ENCODE measurements at regions not wholly inside any gene's neighbourhood (a gene's known extent, or its start where the extent isn't known, plus 50 kb on each side); places are given as distances from the start of the nearest gene placed in this dataset.
"Not testable (repeated sequence)": the region's sequence is repeated elsewhere in the genome, so short reads cannot be mapped to it uniquely, and the experiment has no call there.

DNA sequence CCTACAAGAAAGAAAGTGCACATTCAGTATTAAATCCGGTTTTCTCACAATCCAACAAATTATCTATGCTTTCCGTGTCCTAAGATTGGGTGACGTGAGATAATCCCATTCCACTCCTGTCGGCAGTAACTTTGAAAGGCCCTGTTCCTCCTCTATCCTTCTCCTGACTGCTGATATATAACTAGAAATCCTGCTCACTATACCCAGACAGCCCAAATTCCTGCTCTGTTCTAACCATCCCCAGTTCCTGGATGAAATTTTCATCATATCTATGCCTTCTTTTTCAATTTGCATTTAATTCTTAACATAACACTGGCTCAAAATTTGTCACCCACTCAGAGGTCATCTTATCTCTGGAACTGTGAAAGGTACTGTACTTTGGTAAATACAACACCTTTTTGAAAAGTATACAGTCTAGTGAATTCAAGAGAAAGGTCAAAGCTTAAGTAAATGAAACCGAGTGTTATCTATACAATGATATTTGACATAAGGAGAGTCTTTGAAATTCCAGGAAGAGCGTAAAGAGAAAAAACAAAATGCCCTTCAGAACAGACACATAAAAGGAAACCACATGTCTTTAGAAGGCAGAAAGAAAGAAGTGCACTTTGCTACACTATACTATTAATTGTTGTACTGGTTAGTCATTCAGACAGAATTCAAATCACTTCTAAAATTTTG is 200.5 kb upstream of the NEGR1 start:
- no peaks in the 10 kb centered on the region for H3K4me1 Mint-ChIP-seq
- H3K4me3 Mint-ChIP-seq, result no peak overlapping the region
- H3K27me3 Mint-ChIP-seq, result no peaks in the 10 kb centered on the region
- no peak overlapping the region for H3K27ac Mint-ChIP-seq
- no peak for ATAC-seq
- no peaks in the 10 kb centered on the region for H3K36me3 Mint-ChIP-seq
- H3K9me3 Mint-ChIP-seq, result peaks cover 6% of the 10 kb centered on the region

DNA sequence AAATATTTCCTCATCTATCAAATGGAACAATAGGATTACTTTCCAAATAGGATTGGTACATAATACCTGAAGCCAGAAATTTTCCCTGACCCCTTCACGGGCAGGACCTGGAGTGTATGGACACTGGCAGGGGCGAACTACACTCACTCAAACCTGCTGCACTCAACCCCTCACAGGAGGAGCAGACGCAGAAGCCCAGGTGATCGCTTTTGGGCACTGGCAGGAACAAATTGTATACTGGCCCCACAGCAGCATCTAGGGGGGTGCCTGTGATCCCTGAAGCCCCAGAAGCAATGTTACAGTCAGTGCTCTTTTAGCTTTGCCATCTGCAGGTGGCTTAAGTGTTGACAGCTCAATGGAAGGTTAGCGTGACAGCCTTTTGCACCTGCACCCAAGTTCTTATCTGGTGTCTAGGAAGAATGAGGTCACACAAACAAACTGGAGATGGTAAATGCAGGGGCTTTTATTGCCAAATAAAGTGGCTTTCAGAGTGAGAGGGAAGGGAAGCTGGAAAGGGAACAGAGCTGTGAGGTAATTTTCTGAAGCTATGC is 199.2 kb upstream of the NEGR1 start:
- Mint-ChIP-seq H3K9me3 (peaks cover 6% of the 10 kb centered on the region), H3K27ac (no peak overlapping the region), H3K4me3 (no peak overlapping the region), H3K36me3 (no peaks in the 10 kb centered on the region), H3K27me3 (no peaks in the 10 kb centered on the region), H3K4me1 (no peaks in the 10 kb centered on the region)
- no peak for ATAC-seq

DNA sequence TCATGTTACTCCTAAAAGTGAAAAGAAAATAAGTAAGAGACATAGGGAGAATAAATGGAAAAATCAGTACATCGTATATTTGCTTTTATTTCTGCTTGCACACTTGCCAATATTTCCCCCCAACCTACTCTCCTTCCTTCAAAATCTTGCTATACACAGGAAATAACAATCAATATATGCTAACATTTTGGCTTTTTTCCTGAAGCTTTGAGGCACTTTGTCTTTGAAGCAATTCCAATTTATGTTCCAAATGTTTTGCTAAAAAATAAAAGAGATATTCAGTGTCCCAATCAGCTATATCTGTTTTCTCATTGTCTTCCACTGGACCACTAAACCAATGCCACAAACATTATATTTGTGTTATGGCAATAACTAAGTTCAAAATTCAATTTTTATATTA is 184.0 kb upstream of the NEGR1 start:
- H3K4me3 Mint-ChIP-seq, result no peak overlapping the region
- H3K27me3 Mint-ChIP-seq, result no peaks in the 10 kb centered on the region
- H3K36me3 Mint-ChIP-seq, result no peaks in the 10 kb centered on the region
- no peak for ATAC-seq
- peaks cover 5% of the 10 kb centered on the region for H3K9me3 Mint-ChIP-seq
- no peaks in the 10 kb centered on the region for H3K4me1 Mint-ChIP-seq
- no peak overlapping the region for H3K27ac Mint-ChIP-seq

DNA sequence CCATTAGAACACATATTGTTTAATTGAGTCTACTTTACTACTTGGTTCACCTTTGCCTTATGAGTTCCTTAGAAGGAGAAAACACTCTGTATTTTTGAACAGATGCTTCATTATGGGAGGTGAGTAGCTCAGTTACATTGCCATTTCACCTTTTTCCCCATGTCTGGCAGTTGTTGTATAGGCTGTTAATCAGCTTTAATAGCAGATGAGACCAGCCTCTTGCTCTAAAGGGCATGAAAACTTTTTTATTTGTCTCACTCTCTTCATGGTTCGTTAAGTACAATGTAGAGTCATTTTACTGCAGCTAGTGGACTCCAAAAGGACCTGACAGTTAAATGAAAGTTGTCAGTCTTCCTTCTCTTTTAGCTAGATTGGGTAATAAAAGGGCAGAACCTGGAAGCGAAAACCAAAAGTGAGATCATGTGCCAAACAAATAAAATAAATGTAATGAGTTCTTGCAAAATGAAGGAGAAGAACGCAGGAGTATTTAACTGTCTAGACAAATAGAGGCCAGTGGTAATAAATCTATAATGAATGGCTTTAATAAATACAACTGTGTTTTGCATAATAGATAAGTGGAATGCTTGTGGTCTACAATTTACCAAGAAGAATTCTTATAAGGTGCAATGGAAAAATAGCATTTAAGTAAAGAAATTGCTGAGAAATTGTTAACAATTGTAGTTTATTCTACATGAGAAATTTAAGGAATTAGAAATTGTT is 180.0 kb upstream of the NEGR1 start:
- no peaks in the 10 kb centered on the region for H3K27me3 Mint-ChIP-seq
- H3K36me3 Mint-ChIP-seq, result no peaks in the 10 kb centered on the region
- no peak for ATAC-seq
- no peak overlapping the region for H3K4me3 Mint-ChIP-seq
- no peaks in the 10 kb centered on the region for H3K9me3 Mint-ChIP-seq
- no peak overlapping the region for H3K27ac Mint-ChIP-seq
- no peaks in the 10 kb centered on the region for H3K4me1 Mint-ChIP-seq

- ATAC-seq, result no peak
- H3K27ac Mint-ChIP-seq, result no peak overlapping the region
- no peaks in the 10 kb centered on the region for H3K4me1 Mint-ChIP-seq
- no peaks in the 10 kb centered on the region for H3K27me3 Mint-ChIP-seq
- H3K36me3 Mint-ChIP-seq, result no peaks in the 10 kb centered on the region
- no peak overlapping the region for H3K4me3 Mint-ChIP-seq
- no peaks in the 10 kb centered on the region for H3K9me3 Mint-ChIP-seq
These were observed 159.9 kb upstream of the NEGR1 start for GRCh38 chr1:72442262-72442661.

DNA sequence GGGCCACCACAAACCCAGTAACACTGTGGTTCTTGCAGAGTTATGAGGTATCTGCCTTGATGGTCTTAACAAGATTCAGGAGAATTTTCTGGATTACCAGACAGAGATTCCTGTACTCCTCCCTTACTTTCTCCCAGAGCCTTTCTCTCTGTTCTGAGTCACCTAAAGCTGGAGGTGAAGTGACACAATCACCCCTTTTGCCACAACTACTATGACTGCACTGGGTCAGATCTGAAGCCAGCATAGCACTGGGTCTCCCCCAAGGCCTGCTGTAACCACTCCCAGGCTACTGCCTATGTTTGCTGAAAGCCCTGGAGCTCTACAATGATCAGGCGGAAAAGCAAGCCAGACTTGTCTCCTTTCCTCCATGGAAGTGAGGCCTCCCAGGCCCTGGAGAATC is 156.7 kb upstream of the NEGR1 start:
- Mint-ChIP-seq H3K36me3 (no peaks in the 10 kb centered on the region), H3K4me1 (no peaks in the 10 kb centered on the region), H3K4me3 (no peak overlapping the region), H3K27ac (no peak overlapping the region), H3K9me3 (peaks cover 2% of the 10 kb centered on the region), H3K27me3 (no peaks in the 10 kb centered on the region)
- no peak for ATAC-seq

- peaks cover 2% of the 10 kb centered on the region for H3K9me3 Mint-ChIP-seq
- no peak overlapping the region for H3K4me3 Mint-ChIP-seq
- no peaks in the 10 kb centered on the region for H3K4me1 Mint-ChIP-seq
These were observed 155.9 kb upstream of the NEGR1 start for GRCh38 chr1:72438270-72438669.

GRCh38 chr1:72435025-72435424 is 152.7 kb upstream of the NEGR1 start:
- Mint-ChIP-seq H3K36me3 (no peaks in the 10 kb centered on the region), H3K27me3 (no peaks in the 10 kb centered on the region), H3K4me1 (no peaks in the 10 kb centered on the region), H3K4me3 (no peak overlapping the region), H3K27ac (no peak overlapping the region), H3K9me3 (peaks cover 2% of the 10 kb centered on the region)
- peak; percentile 29 for ATAC-seq

More at GRCh38 chr1:72438270-72438669, 155.9 kb upstream of the NEGR1 start:
- no peak for ATAC-seq
- Mint-ChIP-seq H3K27ac (no peak overlapping the region), H3K27me3 (no peaks in the 10 kb centered on the region), H3K36me3 (no peaks in the 10 kb centered on the region)

DNA sequence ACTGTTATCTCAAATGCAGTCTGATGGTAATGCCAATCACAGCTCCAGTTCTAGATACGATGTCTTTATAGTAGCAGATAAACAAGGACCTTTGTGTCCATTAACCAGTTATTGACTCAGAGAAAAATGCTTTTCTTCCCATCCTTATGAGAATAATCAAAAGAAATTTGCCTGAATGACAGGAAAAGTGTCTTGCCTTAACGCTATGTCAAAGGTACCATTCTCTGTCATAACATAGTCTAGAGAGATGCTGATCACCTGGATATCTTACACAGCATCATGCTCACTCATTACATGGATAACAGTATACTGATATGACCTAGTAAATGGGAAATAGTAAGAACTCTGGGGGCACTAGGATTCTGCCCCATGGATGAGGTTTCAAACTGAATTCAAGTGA is 151.7 kb upstream of the NEGR1 start:
- H3K36me3 Mint-ChIP-seq, result no peaks in the 10 kb centered on the region
- no peaks in the 10 kb centered on the region for H3K27me3 Mint-ChIP-seq
- peaks cover 2% of the 10 kb centered on the region for H3K9me3 Mint-ChIP-seq
- ATAC-seq, result no peak
- H3K4me1 Mint-ChIP-seq, result no peaks in the 10 kb centered on the region
- no peak overlapping the region for H3K4me3 Mint-ChIP-seq
- H3K27ac Mint-ChIP-seq, result no peak overlapping the region

DNA sequence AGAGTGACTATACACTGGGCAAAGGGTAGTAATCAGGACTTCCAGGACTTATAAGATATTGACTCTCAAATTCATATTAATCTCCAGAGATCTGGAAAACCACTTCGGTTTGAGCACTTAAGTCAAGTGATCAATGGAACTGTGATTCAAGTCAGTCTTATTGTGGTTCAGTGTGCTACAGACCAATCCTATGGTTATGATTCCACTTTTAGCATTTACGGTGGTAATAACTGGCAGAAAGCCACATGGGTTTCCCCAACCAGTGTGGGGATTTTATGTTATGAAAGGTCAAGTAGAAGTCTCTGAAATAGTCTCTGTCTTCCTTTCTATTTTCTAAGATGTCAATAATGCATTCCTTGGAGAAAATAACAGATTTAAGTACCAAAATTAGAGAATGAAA is 151.3 kb upstream of the NEGR1 start:
- H3K36me3 Mint-ChIP-seq, result no peaks in the 10 kb centered on the region
- peaks cover 2% of the 10 kb centered on the region for H3K9me3 Mint-ChIP-seq
- no peak overlapping the region for H3K27ac Mint-ChIP-seq
- no peaks in the 10 kb centered on the region for H3K27me3 Mint-ChIP-seq
- ATAC-seq, result peak; percentile 66
- H3K4me3 Mint-ChIP-seq, result no peak overlapping the region
- no peaks in the 10 kb centered on the region for H3K4me1 Mint-ChIP-seq

GRCh38 chr1:72432645-72433267 is 150.4 kb upstream of the NEGR1 start:
- Mint-ChIP-seq H3K27me3 (no peaks in the 10 kb centered on the region), H3K9me3 (peaks cover 2% of the 10 kb centered on the region), H3K36me3 (no peaks in the 10 kb centered on the region), H3K27ac (no peak overlapping the region), H3K4me1 (no peaks in the 10 kb centered on the region), H3K4me3 (no peak overlapping the region)
- ATAC-seq, result peak; percentile 8

GRCh38 chr1:72431810-72432209 is 149.5 kb upstream of the NEGR1 start:
- Mint-ChIP-seq H3K4me3 (no peak overlapping the region), H3K27ac (no peak overlapping the region), H3K9me3 (peaks cover 2% of the 10 kb centered on the region), H3K27me3 (no peaks in the 10 kb centered on the region), H3K4me1 (no peaks in the 10 kb centered on the region), H3K36me3 (no peaks in the 10 kb centered on the region)
- ATAC-seq, result no peak

- H3K27ac Mint-ChIP-seq, H3K36me3 Mint-ChIP-seq, ATAC-seq, H3K27me3 Mint-ChIP-seq, H3K9me3 Mint-ChIP-seq, H3K4me1 Mint-ChIP-seq, H3K4me3 Mint-ChIP-seq: not testable (repeated sequence)
These were observed 145.9 kb upstream of the NEGR1 start for GRCh38 chr1:72428276-72428675.

DNA sequence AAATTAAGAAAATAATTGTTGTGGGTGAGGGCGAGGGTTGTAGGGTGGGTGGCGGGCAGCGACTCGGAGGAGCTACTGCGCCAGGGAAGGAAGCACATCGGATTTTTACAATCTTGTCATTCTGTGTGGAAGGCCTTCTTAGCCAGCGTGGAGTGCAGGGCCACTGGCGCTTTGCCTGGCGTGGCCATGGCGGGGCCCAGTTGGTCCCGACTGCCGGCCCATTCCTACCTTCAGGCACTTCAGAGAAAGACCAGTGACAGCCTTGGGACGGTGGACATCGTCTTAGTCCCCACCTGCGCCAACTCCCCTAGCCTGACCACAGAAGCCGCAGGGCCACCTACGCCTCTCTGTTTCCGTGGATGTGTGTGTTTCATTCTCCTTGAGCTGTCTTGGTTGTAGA is 136.9 kb upstream of the NEGR1 start:
- no peaks in the 10 kb centered on the region for H3K27me3 Mint-ChIP-seq
- H3K9me3 Mint-ChIP-seq, result peaks cover 3% of the 10 kb centered on the region
- H3K36me3 Mint-ChIP-seq, result no peaks in the 10 kb centered on the region
- H3K4me3 Mint-ChIP-seq, result no peak overlapping the region
- no peak for ATAC-seq
- H3K4me1 Mint-ChIP-seq, result no peaks in the 10 kb centered on the region
- no peak overlapping the region for H3K27ac Mint-ChIP-seq

GRCh38 chr1:72412286-72412685 is 129.9 kb upstream of the NEGR1 start:
- H3K4me1 Mint-ChIP-seq, result no peaks in the 10 kb centered on the region
- no peak for ATAC-seq
- no peaks in the 10 kb centered on the region for H3K27me3 Mint-ChIP-seq
- H3K36me3 Mint-ChIP-seq, result no peaks in the 10 kb centered on the region
- no peak overlapping the region for H3K4me3 Mint-ChIP-seq
- H3K27ac Mint-ChIP-seq, result no peak overlapping the region
- H3K9me3 Mint-ChIP-seq, result no peaks in the 10 kb centered on the region

- H3K4me3 Mint-ChIP-seq, result no peak overlapping the region
- H3K36me3 Mint-ChIP-seq, result no peaks in the 10 kb centered on the region
- no peak overlapping the region for H3K27ac Mint-ChIP-seq
- ATAC-seq, result no peak
- no peaks in the 10 kb centered on the region for H3K27me3 Mint-ChIP-seq
- H3K9me3 Mint-ChIP-seq, result peaks cover 4% of the 10 kb centered on the region
- no peaks in the 10 kb centered on the region for H3K4me1 Mint-ChIP-seq
These were observed 117.5 kb upstream of the NEGR1 start for GRCh38 chr1:72399807-72400206.

Data from stimulated activated memory B cell treated with anti-CD40 and anti-IgM and Interleukin-4, amounts not matched to agents 10 μg/mL and 1 μg/mL and 100 μg/mL, for 72 hours (primary cell).